Keratinocyte (primary cell): ENCODE measurements at regions not wholly inside any gene's neighbourhood (a gene's known extent, or its start where the extent isn't known, plus 50 kb on each side); places are given as distances from the start of the nearest gene placed in this dataset.

ENCODE experiments used
- EZH2 ChIP-seq: IDR thresholded peaks from one replicate; pipeline ENCODE4 v1.6.1; 2012; ENCODE audit warnings: inconsistent platforms, mild to moderate bottlenecking, low read length, moderate library complexity
- TF ChIP-seq, protein P1 (sequence below), 3 experiments: IDR thresholded peaks in 1 of 3; conservative IDR thresholded peaks in 1 of 3; optimal IDR thresholded peaks in 1 of 3; 2 replicates in 2 of 3; 3 replicates in 1 of 3; pipeline versions ENCODE3 to v1.5.1; 2011; ENCODE audit warnings: low read length in 3 of 3, mild to moderate bottlenecking in 3 of 3, moderate library complexity in 2 of 3, control low read depth in 1 of 3, inconsistent platforms in 1 of 3; ENCODE audit not compliant: insufficient read depth in 2 of 3; ENCODE audit errors: extremely low read depth in 1 of 3

DNA sequence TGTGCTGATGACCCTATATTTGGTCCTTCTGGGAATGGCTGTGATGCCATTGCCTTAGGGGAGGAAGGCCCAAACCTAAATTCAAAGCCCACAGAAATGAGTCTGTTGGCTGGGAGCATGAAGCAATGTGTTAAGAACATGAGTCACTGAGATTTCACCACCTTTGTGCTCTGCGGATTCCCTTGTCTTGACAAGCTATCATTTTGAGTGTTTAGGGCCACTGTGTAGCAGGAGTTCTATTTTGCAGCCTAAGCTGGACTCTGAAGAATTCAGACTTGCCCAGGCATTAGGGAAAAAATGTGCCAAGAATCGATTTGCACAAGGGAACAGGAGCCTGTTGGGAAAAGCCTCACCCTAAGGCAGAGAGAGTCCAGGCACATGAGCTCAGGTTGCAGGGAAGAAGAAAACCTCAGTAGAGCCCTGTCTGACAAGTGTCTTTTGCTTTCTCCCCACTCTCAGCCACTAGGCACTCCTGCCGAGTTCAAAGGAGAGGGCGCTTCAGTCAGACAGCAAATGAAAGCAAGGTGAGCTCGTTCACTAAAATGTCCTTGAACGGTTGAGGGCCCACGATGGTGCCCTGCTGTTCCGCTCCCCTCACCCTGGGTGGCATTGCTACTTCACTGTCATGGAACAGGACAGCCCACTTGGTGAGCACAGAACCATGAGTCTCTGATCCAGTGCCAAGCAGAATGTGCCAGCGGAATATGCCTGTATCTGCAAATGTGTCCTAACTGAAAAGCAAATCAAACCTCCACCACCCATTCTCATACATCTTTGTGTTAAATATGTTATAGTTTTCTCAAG is 93.6 kb downstream of the PRLHR start:
- TF ChIP-seq, protein P1, sequence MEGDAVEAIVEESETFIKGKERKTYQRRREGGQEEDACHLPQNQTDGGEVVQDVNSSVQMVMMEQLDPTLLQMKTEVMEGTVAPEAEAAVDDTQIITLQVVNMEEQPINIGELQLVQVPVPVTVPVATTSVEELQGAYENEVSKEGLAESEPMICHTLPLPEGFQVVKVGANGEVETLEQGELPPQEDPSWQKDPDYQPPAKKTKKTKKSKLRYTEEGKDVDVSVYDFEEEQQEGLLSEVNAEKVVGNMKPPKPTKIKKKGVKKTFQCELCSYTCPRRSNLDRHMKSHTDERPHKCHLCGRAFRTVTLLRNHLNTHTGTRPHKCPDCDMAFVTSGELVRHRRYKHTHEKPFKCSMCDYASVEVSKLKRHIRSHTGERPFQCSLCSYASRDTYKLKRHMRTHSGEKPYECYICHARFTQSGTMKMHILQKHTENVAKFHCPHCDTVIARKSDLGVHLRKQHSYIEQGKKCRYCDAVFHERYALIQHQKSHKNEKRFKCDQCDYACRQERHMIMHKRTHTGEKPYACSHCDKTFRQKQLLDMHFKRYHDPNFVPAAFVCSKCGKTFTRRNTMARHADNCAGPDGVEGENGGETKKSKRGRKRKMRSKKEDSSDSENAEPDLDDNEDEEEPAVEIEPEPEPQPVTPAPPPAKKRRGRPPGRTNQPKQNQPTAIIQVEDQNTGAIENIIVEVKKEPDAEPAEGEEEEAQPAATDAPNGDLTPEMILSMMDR (optimal IDR thresholded peaks at IDR 0.05 in 1 of 3, IDR thresholded peaks at IDR 0.05 in 1 of 3, conservative IDR thresholded peaks at IDR 0.05 in 1 of 3; ENCODE audit: extremely low read depth in 1 of 3, insufficient read depth in 2 of 3, low read length in 3 of 3): peak in 1 of 3 experiments; percentile 50
- no peak for TF ChIP-seq EZH2
